ENCODE measurements at regions not wholly inside any gene's neighbourhood (a gene's known extent, or its start where the extent isn't known, plus 50 kb on each side); places are given as distances from the start of the nearest gene placed in this dataset.

GRCh38 chr10:124305131-124305530, 113.6 kb downstream of the OAT start:
- Histone ChIP-seq H3K23ac (ENCODE audit: low read depth, low read length) (no peak overlapping the region), H3K14ac (replicated peaks; ENCODE audit: low read depth, low read length) (no peak overlapping the region), H3K4me2 (ENCODE audit: low read depth, low read length) (no peak overlapping the region), H3K4ac (ENCODE audit: low read depth, low read length) (no peak overlapping the region), H3K4me3 (ENCODE audit: insufficient read depth, low read depth, low read length) (no peak overlapping the region), H2BK5ac (ENCODE audit: low read depth, low read length, poor library complexity, severe bottlenecking) (no peak overlapping the region), H3K36me3 (ENCODE audit: control insufficient read depth, insufficient read depth, low read length) (no peaks in the 10 kb centered on the region), H2AFZ (replicated peaks; ENCODE audit: low read length, poor library complexity) (no peak overlapping the region), H3K27ac (ENCODE audit: insufficient read depth, low read length) (no peak overlapping the region), H3K18ac (ENCODE audit: low read depth, low read length) (no peak overlapping the region), H3K9me3 (ENCODE audit: control insufficient read depth, insufficient read depth, low read length) (peaks cover 28% of the 10 kb centered on the region), H3K9ac (ENCODE audit: low read depth, low read length) (no peak overlapping the region), H4K20me1 (ENCODE audit: insufficient read depth, low read length) (no peaks in the 10 kb centered on the region), H2BK120ac (ENCODE audit: low read depth, low read length) (no peak overlapping the region), H3K4me1 (ENCODE audit: control insufficient read depth, insufficient read depth, low read length) (no peaks in the 10 kb centered on the region), H3K56ac (ENCODE audit: extremely low read depth, insufficient read depth, low read length) (no peak overlapping the region), H2BK20ac (ENCODE audit: low read depth, low read length) (no peak overlapping the region), H4K8ac (ENCODE audit: low read depth in 2 of 2, low read length in 2 of 2) (no peak overlapping the region), H2AK9ac (replicated peaks; ENCODE audit: low read depth, low read length, poor library complexity) (no peak overlapping the region), H3K27me3 (ENCODE audit: control insufficient read depth, insufficient read depth, low read length) (no peaks in the 10 kb centered on the region), H2BK15ac (ENCODE audit: low read depth, low read length) (no peak overlapping the region), H4K91ac (ENCODE audit: insufficient read depth, low read depth, low read length) (no peak overlapping the region), H3K9me1 (ENCODE audit: insufficient read depth, low read length) (no peaks in the 10 kb centered on the region), H4K5ac (ENCODE audit: low read depth, low read length) (no peak overlapping the region), H3K79me1 (ENCODE audit: low read depth in 1 of 2, low read length in 2 of 2) (no peaks in the 10 kb centered on the region), H2AK5ac (ENCODE audit: low read depth, low read length) (no peak overlapping the region)
- CTCF ChIA-PET, result no interaction called here
- 17% methylated on average over 3 of the region's 3 CpGs; no CpG with 5 or more reads in 1 of the 2 experiments for WGBS, 2 experiments (ENCODE audit: extremely low coverage in 2 of 2, insufficient read length in 1 of 2)
- intact Hi-C loops (cut with micrococcal nuclease) (no loop called here), in situ Hi-C loops (cut with MboI; ENCODE audit: low sequenced_read_pairs) (no loop called here), dilution Hi-C loops (cut with HindIII; ENCODE audit: low sequenced_read_pairs, unreplicated experiment) (no loop called here)
- POLR2A ChIA-PET (ENCODE audit: unreplicated experiment), result no interaction called here
- DNase-seq (no peak), ATAC-seq (ENCODE audit: low read depth) (no peak)
- BruUV-seq (replicated peaks), result no TSS peak
- TF ChIP-seq BHLHE40 (IDR thresholded peaks at IDR 0.05; ENCODE audit: low read depth, low read length) (no peak), NFE2L2 (IDR thresholded peaks at IDR 0.05; ENCODE audit: low read depth, low read length) (no peak), SMC3 (IDR thresholded peaks at IDR 0.05; ENCODE audit: low read depth, low read length) (no peak), CTCF (conservative IDR thresholded peaks at IDR 0.05; ENCODE audit: low read depth, low read length) (no peak), USF2 (IDR thresholded peaks at IDR 0.05; ENCODE audit: low read depth, low read length) (no peak), RFX5 (IDR thresholded peaks at IDR 0.05; ENCODE audit: low read depth, low read length) (no peak)
